ENCODE measurements at regions not wholly inside any gene's neighbourhood (a gene's known extent, or its start where the extent isn't known, plus 50 kb on each side); places are given as distances from the start of the nearest gene placed in this dataset.

GRCh38 chr2:104443145-104443544 lies 410.8 kb upstream of the POU3F3 start:
- no peak for ATAC-seq (replicated peaks in 1 of 4)
- H3K4me3 Mint-ChIP-seq = no peak overlapping the region
- H3K36me3 Mint-ChIP-seq = no peaks in the 10 kb centered on the region
- WGBS (ENCODE audit: insufficient coverage) = 9% methylated on average over 4 of the region's 5 CpGs
- Histone ChIP-seq H3K27ac (ENCODE audit: low read length) (no peak overlapping the region), H3K4me1 (ENCODE audit: control insufficient read depth in 1 of 2, extremely low read depth in 1 of 2, insufficient read depth in 2 of 2, low read length in 2 of 2) (peaks cover 0 to 2% of the 10 kb centered on the region in 2 experiments), H3K36me3 (ENCODE audit: control insufficient read depth in 2 of 2, extremely low read depth in 1 of 2, insufficient read depth in 1 of 2, low read length in 1 of 2) (peaks cover 0 to 4% of the 10 kb centered on the region in 2 donors), H3K27me3 (replicated peaks in 1 of 2; ENCODE audit: control insufficient read depth in 2 of 2, extremely low read depth in 1 of 2, insufficient read depth in 2 of 2, low read length in 1 of 2) (no peaks in the 10 kb centered on the region), H3K9me3 (no peaks in the 10 kb centered on the region), H3K4me3 (ENCODE audit: control insufficient read depth in 1 of 2, extremely low read depth in 1 of 2, low read length in 1 of 2) (no peak overlapping the region)
- CTCF ChIA-PET = no interaction called here
- H3K27me3 Mint-ChIP-seq = no peaks in the 10 kb centered on the region
- peak in 1 of 35 experiments; percentile 8 for DNase-seq
- H3K4me1 Mint-ChIP-seq = peaks cover 4 to 9% (median 6%) of the 10 kb centered on the region in 3 donors
- H3K27ac Mint-ChIP-seq = no peak overlapping the region
- POLR2A ChIA-PET = no interaction called here
- H3K9me3 Mint-ChIP-seq = peaks cover 0 to 6% (median 0%) of the 10 kb centered on the region in 3 donors

GRCh38 chr2:104444392-104444791 lies 409.5 kb upstream of the POU3F3 start:
- Mint-ChIP-seq H3K4me1 (peaks cover 7 to 20% (median 12%) of the 10 kb centered on the region in 3 donors), H3K27ac (no peak overlapping the region), H3K36me3 (no peaks in the 10 kb centered on the region), H3K27me3 (no peaks in the 10 kb centered on the region), H3K9me3 (peaks cover 0 to 6% (median 0%) of the 10 kb centered on the region in 3 donors), H3K4me3 (no peak overlapping the region)
- ATAC-seq (replicated peaks in 1 of 4) = no peak
- Histone ChIP-seq H3K4me3 (ENCODE audit: control insufficient read depth in 1 of 2, extremely low read depth in 1 of 2, low read length in 1 of 2) (no peak overlapping the region), H3K4me1 (ENCODE audit: control insufficient read depth in 1 of 2, extremely low read depth in 1 of 2, insufficient read depth in 2 of 2, low read length in 2 of 2) (peaks cover 0 to 3% of the 10 kb centered on the region in 2 experiments), H3K27ac (ENCODE audit: low read length) (no peak overlapping the region), H3K9me3 (no peaks in the 10 kb centered on the region), H3K27me3 (replicated peaks in 1 of 2; ENCODE audit: control insufficient read depth in 2 of 2, extremely low read depth in 1 of 2, insufficient read depth in 2 of 2, low read length in 1 of 2) (no peaks in the 10 kb centered on the region), H3K36me3 (ENCODE audit: control insufficient read depth in 2 of 2, extremely low read depth in 1 of 2, insufficient read depth in 1 of 2, low read length in 1 of 2) (peaks cover 0 to 4% of the 10 kb centered on the region in 2 donors)
- 81% methylated on average over 4 of the region's 4 CpGs for WGBS (ENCODE audit: insufficient coverage)
- POLR2A ChIA-PET = no interaction called here
- DNase-seq = no peak
- CTCF ChIA-PET = interaction anchor here (0.5 to 0.6 kb wide), 2 partner anchors 11 to 1637 kb away, joined by 3 to 7 read pairs; no protein-coding TSS in a partner anchor

- Histone ChIP-seq H3K4me3 (ENCODE audit: control insufficient read depth in 1 of 2, extremely low read depth in 1 of 2, low read length in 1 of 2) (no peak overlapping the region), H3K27ac (ENCODE audit: low read length) (no peak overlapping the region), H3K9me3 (no peaks in the 10 kb centered on the region), H3K27me3 (replicated peaks in 1 of 2; ENCODE audit: control insufficient read depth in 2 of 2, extremely low read depth in 1 of 2, insufficient read depth in 2 of 2, low read length in 1 of 2) (no peaks in the 10 kb centered on the region), H3K4me1 (ENCODE audit: control insufficient read depth in 1 of 2, extremely low read depth in 1 of 2, insufficient read depth in 2 of 2, low read length in 2 of 2) (peaks cover 0 to 3% of the 10 kb centered on the region in 2 experiments), H3K36me3 (ENCODE audit: control insufficient read depth in 2 of 2, extremely low read depth in 1 of 2, insufficient read depth in 1 of 2, low read length in 1 of 2) (peaks cover 0 to 4% of the 10 kb centered on the region in 2 donors)
- H3K27me3 Mint-ChIP-seq = no peaks in the 10 kb centered on the region
- POLR2A ChIA-PET = interaction anchor here in 1 of 2 donors (0.8 kb wide), 1 partner anchor 9 kb away, joined by 6 read pairs; no protein-coding TSS in a partner anchor
- CTCF ChIA-PET = no interaction called here
- ATAC-seq (replicated peaks in 1 of 4) (no peak), DNase-seq (no peak)
- no CpG with 5 or more reads among the region's 3 CpGs for WGBS (ENCODE audit: insufficient coverage)
- no peak overlapping the region for H3K4me3 Mint-ChIP-seq
- H3K36me3 Mint-ChIP-seq = no peaks in the 10 kb centered on the region
- H3K4me1 Mint-ChIP-seq = peaks cover 7 to 20% (median 13%) of the 10 kb centered on the region in 3 donors
- peaks cover 0 to 6% (median 0%) of the 10 kb centered on the region in 3 donors for H3K9me3 Mint-ChIP-seq
- H3K27ac Mint-ChIP-seq = no peak overlapping the region
Measured at GRCh38 chr2:104444889-104445288, 409.0 kb upstream of the POU3F3 start.

GRCh38 chr2:104447831-104448434 lies 406.0 kb upstream of the POU3F3 start:
- Mint-ChIP-seq H3K27me3 (no peaks in the 10 kb centered on the region), H3K4me1 (peaks cover 7 to 20% (median 13%) of the 10 kb centered on the region in 3 donors), H3K27ac (peak overlapping the region in 1 of 2 donors; percentile 41), H3K4me3 (peak overlapping the region; percentile 25 to 54 (median 37)), H3K9me3 (peaks cover 0 to 5% (median 2%) of the 10 kb centered on the region in 3 donors), H3K36me3 (no peaks in the 10 kb centered on the region)
- Histone ChIP-seq H3K9me3 (no peaks in the 10 kb centered on the region), H3K36me3 (ENCODE audit: control insufficient read depth in 2 of 2, extremely low read depth in 1 of 2, insufficient read depth in 1 of 2, low read length in 1 of 2) (peaks cover 0 to 4% of the 10 kb centered on the region in 2 donors), H3K4me1 (ENCODE audit: control insufficient read depth in 1 of 2, extremely low read depth in 1 of 2, insufficient read depth in 2 of 2, low read length in 2 of 2) (peaks cover 0 to 3% of the 10 kb centered on the region in 2 experiments), H3K27ac (ENCODE audit: low read length) (no peak overlapping the region), H3K27me3 (replicated peaks in 1 of 2; ENCODE audit: control insufficient read depth in 2 of 2, extremely low read depth in 1 of 2, insufficient read depth in 2 of 2, low read length in 1 of 2) (no peaks in the 10 kb centered on the region), H3K4me3 (ENCODE audit: control insufficient read depth in 1 of 2, extremely low read depth in 1 of 2, low read length in 1 of 2) (no peak overlapping the region)
- ATAC-seq (replicated peaks in 1 of 4) (peak in 1 of 4 experiments; percentile 39), DNase-seq (peak in 1 of 35 experiments; percentile 10)
- ChIA-PET POLR2A (interaction anchor here (0.6 to 0.7 kb wide), 2 partner anchors 29 to 1666 kb away, joined by 3 read pairs; no protein-coding TSS in a partner anchor), CTCF (interaction anchor here (0.6 to 0.7 kb wide), 2 partner anchors 45 to 58 kb away, joined by 3 to 6 read pairs; no protein-coding TSS in a partner anchor)
- 60% methylated on average over 1 of the region's 2 CpGs for WGBS (ENCODE audit: insufficient coverage)

- Histone ChIP-seq H3K27me3 (replicated peaks in 1 of 2; ENCODE audit: control insufficient read depth in 2 of 2, extremely low read depth in 1 of 2, insufficient read depth in 2 of 2, low read length in 1 of 2) (no peaks in the 10 kb centered on the region), H3K4me1 (ENCODE audit: control insufficient read depth in 1 of 2, extremely low read depth in 1 of 2, insufficient read depth in 2 of 2, low read length in 2 of 2) (peaks cover 0 to 3% of the 10 kb centered on the region in 2 experiments), H3K27ac (ENCODE audit: low read length) (no peak overlapping the region), H3K4me3 (ENCODE audit: control insufficient read depth in 1 of 2, extremely low read depth in 1 of 2, low read length in 1 of 2) (no peak overlapping the region), H3K9me3 (no peaks in the 10 kb centered on the region), H3K36me3 (ENCODE audit: control insufficient read depth in 2 of 2, extremely low read depth in 1 of 2, insufficient read depth in 1 of 2, low read length in 1 of 2) (peaks cover 0 to 4% of the 10 kb centered on the region in 2 donors)
- Mint-ChIP-seq H3K9me3 (peaks cover 2 to 5% (median 5%) of the 10 kb centered on the region in 3 donors), H3K27ac (no peak overlapping the region), H3K27me3 (no peaks in the 10 kb centered on the region), H3K4me3 (peak overlapping the region in 2 of 3 donors; percentile 37 to 54), H3K4me1 (peaks cover 7 to 20% (median 13%) of the 10 kb centered on the region in 3 donors), H3K36me3 (no peaks in the 10 kb centered on the region)
- DNase-seq = no peak
- no peak for ATAC-seq (replicated peaks in 1 of 4)
- ChIA-PET CTCF (interaction anchor here (0.6 to 0.7 kb wide), 2 partner anchors 46 to 59 kb away, joined by 3 to 6 read pairs; no protein-coding TSS in a partner anchor), POLR2A (interaction anchor here (0.6 to 0.7 kb wide), 2 partner anchors 30 to 1665 kb away, joined by 3 read pairs; no protein-coding TSS in a partner anchor)
- WGBS (ENCODE audit: insufficient coverage) = no CpG with 5 or more reads among the region's 5 CpGs
Measured at GRCh38 chr2:104448661-104449440, 405.1 kb upstream of the POU3F3 start.

- POLR2A ChIA-PET = no interaction called here
- Histone ChIP-seq H3K36me3 (ENCODE audit: control insufficient read depth in 2 of 2, extremely low read depth in 1 of 2, insufficient read depth in 1 of 2, low read length in 1 of 2) (no peaks in the 10 kb centered on the region), H3K4me1 (ENCODE audit: control insufficient read depth in 1 of 2, extremely low read depth in 1 of 2, insufficient read depth in 2 of 2, low read length in 2 of 2) (peaks cover 0 to 3% of the 10 kb centered on the region in 2 experiments), H3K9me3 (no peaks in the 10 kb centered on the region), H3K27ac (ENCODE audit: low read length) (no peak overlapping the region), H3K4me3 (ENCODE audit: control insufficient read depth in 1 of 2, extremely low read depth in 1 of 2, low read length in 1 of 2) (no peak overlapping the region), H3K27me3 (replicated peaks in 1 of 2; ENCODE audit: control insufficient read depth in 2 of 2, extremely low read depth in 1 of 2, insufficient read depth in 2 of 2, low read length in 1 of 2) (no peaks in the 10 kb centered on the region)
- DNase-seq (no peak), ATAC-seq (replicated peaks in 1 of 4) (no peak)
- H3K4me3 Mint-ChIP-seq = no peak overlapping the region
- H3K36me3 Mint-ChIP-seq = no peaks in the 10 kb centered on the region
- WGBS (ENCODE audit: insufficient coverage) = no CpG with 5 or more reads among the region's 2 CpGs
- CTCF ChIA-PET = no interaction called here
- H3K27me3 Mint-ChIP-seq = no peaks in the 10 kb centered on the region
- no peak overlapping the region for H3K27ac Mint-ChIP-seq
- peaks cover 5 to 10% (median 5%) of the 10 kb centered on the region in 3 donors for H3K9me3 Mint-ChIP-seq
- peaks cover 7 to 16% (median 10%) of the 10 kb centered on the region in 3 donors for H3K4me1 Mint-ChIP-seq
Measured at GRCh38 chr2:104452558-104452957, 401.4 kb upstream of the POU3F3 start.

Data from T-cell (primary cell).